GM21619 (cell line): ENCODE measurements at regions not wholly inside any gene's neighbourhood (a gene's known extent, or its start where the extent isn't known, plus 50 kb on each side); places are given as distances from the start of the nearest gene placed in this dataset.

Experiments
- ATAC-seq: cut with Tn5 transposase; IDR thresholded peaks from one replicate; pipeline ENCODE4 v1.9.1; 2021; ENCODE audit not compliant: unreplicated experiment

DNA sequence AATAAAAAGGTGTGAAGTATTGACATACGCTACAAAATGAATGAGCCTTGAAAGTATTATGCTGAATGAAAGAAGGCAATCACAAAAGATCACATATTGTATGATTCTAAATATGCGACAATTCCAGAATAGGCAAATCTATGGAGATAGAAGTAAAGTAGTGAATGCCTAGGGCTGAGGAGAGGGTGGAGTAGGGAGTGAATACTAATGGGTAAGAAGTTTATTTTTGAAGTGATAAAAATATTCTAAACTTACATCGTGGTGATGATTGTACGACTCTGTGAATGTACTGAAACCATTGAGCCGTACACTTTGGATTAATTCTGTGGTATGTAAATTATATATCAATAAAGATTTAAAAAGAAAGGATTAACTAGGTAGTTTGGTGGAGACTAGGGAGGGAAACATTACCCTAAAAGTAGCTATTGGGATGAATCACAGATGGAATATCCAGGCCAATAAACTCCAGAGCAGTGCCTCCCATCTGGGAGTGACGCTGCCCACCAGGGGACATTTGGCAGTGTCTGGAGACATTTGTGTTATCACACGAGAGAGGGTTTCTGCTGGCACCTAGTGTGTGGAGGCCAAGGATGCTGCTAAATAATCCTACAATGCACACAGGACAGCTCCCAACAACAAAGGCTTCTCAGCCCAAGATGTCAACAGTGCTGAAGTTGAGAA is 214.2 kb upstream of the PCSK2 start:
- no peak for ATAC-seq

DNA sequence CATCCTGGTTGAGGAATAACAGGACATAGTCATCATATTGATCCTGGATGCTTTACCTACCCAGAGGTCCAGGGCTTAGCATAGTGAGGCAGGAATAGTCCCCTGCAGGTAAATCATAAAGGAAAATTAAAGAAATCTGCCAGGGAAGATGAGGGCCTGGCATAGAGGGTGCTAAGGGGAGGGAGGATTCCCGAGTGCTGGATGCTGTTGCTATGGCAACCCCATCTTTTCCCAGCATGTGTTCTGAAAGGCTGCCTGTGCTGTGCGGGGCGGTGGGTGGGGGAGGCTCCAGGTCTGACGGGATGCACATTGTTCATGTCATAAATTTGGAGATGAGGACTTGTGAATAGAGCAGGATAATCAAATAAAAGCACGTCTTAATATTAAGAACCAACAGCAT is 212.6 kb upstream of the PCSK2 start:
- no peak for ATAC-seq

DNA sequence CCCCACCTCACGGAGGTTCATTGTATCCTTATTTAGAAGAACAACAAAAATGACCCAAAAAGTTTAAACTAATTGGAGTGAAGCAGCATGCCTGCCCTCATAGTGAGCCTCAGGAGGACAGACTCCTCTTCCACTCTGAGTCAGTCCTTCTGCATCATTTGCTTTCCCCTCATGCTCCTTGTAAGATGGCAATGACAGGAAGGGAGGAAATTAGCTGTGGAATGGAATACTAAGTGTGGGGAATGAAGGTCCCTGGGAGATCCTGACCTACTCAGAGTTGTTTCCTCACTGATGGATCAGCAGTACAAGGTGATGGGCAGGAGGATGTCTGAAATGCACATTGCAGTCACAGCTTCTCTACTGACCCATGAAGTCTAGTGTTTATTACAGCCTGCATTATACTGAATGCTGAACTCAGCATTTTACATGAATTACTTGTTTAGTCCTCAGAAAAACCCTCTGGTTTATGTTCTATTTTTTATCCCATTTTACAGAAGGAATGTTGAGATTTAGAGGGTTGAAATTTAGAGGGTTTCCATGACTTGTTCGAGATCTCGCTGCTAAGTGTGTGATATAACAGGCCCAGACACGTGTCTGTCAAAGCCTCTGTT is 212.0 kb upstream of the PCSK2 start:
- no peak for ATAC-seq

DNA sequence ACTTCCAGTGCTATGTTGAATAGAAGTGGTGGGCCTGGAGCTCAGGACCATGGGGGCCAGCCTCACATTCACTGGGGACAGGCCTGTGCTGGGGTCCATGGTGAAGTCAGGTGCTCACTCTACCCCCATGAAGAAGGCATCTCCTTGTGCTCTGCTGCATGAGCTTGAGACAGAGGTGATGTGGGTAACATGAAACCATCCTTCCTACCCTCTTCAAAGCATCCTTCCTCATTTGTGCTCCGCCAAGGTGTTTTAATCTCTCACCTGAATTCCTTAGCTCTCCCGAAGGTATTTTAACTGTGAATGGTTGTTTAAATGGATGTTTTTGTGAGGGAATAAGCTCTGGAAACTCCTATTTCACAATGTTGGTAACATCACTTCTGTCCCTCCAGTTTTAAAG is 209.6 kb upstream of the PCSK2 start:
- no peak for ATAC-seq

DNA sequence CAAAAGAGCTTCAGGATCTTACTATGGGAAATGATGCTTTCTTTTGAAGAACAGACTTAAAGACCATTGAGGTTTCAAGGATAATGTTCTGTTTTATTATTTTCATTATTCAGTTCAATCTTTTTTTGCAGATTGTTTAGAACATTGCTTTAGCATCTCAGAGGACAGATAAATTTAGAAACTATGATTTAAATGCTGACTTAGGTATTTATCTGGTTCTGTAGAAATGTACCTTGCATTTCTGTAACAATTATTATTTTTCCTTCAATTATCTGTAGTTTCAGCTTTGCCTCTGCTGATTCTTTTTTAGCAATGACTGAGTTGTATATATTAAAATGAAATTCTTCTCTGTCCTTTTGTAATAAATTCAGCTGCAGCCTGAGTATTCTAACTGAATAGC is 205.4 kb upstream of the PCSK2 start:
- ATAC-seq, result no peak

DNA sequence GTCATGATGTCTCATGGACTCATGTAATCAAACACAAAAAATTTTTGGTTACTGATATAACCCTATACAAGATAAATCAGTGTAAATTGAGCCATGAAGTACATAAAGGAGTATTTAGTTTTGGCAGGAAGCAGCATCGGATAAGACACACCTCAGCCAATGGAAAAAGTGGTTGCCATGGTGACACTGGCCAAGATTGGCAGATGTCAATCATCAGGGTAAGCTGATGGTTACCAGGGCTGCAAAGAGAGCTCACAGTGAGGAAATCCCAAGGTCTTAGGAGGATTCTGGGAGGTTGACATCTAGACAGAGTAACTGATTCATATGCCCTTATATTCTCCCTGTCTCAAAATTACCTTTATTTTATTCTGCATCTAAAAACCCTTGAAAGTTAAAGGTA is 203.8 kb upstream of the PCSK2 start:
- ATAC-seq, result no peak

DNA sequence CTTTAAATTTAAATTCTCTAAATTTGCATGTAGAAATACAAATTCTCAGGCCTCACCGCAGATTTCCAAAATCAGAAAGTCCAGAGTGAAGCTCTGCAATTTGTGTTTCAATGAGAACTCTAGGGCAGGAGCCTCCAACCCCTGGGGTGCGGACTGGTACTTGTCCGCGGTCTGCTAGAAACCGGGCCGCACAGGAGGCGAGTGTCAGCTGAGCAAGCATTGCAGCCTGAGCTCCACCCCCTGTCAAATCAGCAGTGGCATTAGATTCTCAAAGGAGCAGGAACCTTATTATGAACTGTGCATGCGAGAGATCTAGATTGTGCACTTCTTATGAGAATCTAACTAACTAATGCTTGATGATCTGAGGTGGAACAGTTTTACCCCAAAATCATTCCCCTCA is 203.0 kb upstream of the PCSK2 start:
- ATAC-seq, result no peak

DNA sequence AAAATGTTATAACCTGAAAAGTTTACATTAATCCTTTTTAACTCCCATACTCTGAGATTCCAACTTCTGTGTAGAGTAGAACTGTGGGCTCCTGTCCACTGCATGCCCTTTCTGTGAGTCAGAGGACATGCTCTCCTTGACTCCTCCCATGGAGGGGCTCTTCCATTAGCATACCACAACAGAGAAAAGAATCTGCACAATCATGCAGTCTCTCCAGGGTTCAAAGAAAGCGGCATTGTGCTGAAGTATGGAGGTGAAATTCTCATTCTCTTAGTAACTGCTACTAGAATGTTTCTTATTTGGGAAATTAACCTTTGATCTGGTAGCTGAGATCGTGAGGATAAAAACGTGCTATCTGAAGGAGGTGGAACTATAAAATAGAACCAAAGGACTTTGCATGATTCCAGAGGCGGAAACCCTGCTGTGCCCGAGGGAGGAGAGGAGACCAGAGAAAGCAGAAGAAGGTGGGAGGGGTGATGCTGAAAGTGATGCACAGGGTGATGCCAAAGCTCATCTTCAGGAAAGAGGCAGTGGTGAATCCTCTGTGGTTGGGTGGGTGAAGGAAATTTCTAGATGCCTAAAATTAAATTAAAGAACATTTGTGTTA is 202.2 kb upstream of the PCSK2 start:
- ATAC-seq, result no peak

DNA sequence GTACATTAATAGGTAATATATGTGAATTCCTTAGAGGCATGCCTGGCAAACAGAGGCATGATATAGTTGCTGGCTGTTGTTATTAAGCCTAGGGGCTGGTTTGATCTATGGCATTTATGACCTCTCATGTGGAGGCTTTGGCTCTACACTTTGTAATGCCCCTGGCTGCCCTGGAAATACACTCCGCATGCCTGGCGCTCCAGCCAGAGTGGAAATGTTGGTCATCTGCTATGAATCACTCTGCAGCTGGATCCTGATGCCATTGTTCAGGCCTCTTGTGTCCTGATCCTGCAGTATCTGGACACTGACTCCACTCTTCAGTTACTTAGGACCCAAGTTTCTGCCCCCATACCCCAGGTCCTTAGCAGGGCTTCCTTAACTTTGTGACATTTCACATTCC is 200.5 kb upstream of the PCSK2 start:
- no peak for ATAC-seq

DNA sequence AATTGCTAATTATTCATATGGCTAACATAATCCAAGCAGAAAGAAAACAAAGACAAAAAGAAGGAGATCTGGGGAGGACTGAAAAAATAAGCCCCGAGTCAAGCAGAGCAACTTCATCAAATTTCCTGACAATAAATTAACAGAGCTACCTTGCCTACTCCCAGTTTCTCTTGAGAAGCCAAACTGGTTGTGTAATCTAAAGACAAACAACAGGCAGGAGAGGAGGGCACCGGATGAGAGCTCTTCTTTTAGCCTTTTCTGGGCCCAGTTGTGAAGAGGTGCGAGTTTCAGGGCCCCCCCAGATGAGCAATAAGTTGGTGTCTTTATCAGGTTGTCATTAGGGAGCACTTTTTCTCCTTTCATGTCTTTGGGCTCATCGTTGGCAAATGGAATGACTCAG is 197.1 kb upstream of the PCSK2 start:
- ATAC-seq, result no peak

DNA sequence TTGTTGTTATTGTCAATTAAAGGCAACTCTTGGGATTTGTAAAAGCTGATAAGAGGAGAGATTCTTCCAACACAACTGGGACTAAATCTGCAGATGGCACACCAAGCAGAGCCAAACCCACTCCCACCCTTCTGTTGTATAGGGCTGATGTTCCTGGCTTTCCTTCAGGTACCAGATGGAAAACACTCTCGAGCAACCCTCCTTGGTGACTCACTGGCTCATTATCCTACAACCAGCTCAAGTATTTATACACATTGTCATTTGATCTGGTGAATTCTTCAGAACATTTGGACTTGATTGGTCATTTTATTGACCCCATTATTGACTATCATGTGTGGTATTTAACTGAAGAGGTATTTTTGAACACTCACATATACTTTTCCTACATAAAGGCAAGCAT is 190.3 kb upstream of the PCSK2 start:
- no peak for ATAC-seq

DNA sequence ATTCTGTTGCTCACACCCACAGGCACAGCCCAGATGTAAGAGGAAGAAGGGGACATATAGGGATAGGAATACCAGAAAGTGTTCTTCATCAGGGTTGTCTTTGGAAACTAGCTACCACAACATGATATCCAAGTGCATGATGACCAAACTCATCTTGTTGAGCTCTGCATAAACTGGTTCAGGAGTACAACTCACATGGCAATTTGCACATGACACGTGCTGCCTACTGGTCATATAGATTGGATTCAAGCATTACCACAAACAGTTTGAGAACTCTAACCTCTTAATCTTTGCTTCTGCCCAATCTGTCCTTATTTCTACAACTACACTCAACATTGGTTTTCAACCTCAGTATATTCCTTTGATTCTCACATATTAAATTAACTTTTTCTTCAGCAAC is 184.7 kb upstream of the PCSK2 start:
- no peak for ATAC-seq

DNA sequence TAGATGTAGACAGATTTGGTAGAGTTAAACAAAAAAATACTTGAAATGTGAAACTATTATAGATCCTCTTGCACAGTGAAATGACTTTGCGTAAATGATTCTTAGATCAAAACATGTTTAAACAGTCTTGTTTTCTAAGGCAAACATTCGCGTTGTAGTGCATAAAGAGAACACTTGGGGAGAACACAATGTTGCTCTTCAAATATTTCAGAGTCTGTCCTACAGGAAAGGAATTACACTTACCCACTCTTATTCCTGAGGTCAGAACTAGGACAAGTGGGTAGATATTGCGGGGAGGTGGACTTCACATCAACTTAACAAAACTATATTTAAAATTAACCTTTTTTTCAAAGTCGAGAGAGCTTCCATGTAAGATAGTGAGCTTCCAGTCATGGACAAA is 183.5 kb upstream of the PCSK2 start:
- ATAC-seq, result no peak

DNA sequence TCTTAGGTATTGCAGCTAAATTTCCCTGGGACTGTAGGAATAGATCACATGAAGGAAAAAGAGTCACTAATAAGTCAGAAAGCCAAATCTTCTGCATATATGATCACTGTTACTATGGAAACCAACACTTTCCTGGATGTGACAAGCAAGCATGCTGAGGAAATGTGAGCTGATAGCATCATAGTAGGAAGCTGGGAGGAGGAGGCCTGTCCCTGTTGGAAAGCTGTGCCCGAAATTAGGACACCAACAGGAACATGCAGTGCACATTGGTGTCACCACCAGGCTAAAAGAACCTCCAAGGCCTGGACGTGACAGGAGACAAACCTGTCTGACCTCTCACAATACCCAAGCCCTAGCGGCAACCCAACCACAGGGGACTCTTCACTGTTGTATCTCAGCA is 181.9 kb upstream of the PCSK2 start:
- ATAC-seq, result no peak

DNA sequence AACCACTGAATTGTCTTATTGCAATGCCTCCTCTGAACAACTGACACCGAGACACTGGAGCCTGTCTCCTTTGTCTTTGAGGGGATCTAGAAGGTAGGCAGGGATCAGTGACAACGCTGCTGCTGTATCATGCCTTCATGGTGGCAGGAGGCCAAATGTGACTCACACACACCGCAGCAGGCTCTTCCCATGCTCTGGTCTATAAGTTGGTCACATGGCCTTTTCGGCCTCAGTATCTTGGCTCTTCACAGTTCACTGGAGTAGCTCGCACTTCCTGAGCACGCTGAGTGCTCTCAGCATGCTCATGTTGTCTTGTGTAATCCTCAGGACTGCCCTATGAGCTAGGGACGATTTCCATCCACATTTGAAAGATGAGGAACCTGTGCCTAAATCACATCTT is 167.4 kb upstream of the PCSK2 start:
- ATAC-seq, result no peak

DNA sequence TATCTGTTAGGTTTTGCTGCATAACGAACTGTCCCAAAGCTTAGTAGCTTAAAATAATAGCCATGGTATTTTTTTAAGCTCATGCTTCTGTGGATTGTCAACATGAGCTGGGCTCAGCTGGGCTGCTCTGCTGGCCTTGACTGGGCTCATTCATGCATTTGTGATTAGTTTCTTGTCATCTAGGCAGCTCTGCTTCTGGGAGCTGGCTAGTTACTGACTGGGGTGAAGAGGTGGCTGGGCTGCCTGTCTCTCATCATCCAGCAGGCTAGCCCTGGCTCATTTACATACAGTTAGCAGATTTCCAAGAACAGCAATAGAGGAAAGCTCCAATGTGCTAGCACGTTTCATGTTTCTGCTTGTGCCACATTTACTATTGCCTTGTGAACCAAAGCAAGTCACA is 165.1 kb upstream of the PCSK2 start:
- no peak for ATAC-seq

DNA sequence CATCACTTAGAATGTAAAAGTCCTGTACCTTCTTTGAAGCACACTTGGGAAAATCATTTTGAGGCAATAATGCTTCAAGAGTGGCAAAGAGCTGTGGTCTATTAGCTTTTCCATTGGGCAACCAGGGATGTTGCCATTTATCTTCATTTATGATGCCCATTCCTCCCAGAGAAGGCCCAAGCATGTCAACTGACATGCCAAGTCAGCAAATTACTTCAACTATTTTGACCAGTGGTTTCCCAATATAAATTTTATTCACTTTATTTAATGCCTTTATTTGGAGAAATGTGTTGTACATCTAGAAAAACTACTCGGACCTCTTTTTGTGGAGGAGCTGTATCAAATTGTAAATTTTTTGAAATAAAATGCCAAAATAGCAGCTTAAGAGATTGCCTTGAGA is 164.1 kb upstream of the PCSK2 start:
- ATAC-seq, result no peak

DNA sequence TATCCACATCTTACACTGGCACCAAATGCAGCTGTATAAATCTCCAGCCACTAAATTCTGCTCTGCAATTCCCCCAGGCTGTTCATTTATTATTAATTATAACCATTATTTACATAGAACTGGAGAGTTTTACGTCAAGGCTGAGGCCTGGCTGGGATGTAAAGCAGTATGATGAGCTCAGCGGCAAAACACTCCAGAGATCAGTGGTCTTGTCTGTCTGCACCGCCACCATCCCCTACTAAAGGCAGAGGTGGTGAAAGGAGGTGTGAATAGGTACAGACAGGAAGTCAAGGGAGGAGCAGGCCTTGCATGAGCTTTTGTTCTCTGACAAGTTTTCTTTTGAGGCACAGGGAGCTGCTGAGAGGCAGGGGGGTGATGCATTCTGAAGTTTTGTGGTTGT is 159.9 kb upstream of the PCSK2 start:
- ATAC-seq, result no peak

DNA sequence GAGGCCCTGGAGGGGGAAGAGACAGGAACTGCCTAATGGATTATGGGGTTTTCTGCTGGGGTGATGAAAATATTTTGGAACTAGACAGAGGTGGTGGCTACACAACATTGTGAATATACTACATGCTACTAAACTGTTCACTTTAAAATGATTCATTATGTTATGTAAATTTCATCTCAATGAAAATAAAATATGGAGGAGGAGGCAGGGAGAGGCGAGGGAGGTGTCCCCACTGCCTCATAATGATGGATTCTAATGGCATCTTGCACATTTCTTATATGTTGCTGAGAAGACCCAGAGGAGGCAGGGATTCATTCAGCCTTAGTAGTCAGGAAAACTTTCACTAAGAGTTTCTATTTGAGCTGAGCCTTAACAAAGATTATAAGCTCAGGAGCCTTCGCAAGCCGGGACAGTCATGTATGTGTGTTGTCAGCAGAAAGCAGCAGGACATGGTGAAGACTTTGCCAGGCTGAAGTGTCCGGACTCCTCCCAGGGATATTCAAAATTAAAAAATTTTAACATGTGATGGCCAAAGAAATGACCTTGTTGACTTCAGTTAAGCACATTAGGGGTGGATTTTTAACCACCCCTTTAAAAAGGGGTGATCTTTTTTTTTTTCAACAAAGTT is 158.6 kb upstream of the PCSK2 start:
- ATAC-seq, result no peak

DNA sequence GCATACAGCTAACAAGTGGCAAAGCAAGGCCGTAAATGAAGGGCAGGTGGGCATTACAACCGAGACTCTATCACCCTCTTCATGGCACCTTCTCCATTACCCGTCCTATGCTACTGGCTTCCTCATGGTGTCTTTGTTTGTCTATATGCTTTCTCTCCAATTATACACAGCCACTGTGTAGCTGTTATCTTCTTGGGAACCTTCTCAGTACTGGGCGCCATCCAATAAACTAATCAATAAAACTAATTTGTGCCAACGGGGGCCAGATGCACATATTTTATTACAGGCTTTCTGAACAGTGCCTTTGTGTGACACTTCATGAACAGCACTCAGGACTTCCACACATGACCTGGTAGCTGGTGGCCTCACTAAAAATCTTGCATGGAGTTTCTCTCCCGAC is 149.8 kb upstream of the PCSK2 start:
- ATAC-seq, result no peak

DNA sequence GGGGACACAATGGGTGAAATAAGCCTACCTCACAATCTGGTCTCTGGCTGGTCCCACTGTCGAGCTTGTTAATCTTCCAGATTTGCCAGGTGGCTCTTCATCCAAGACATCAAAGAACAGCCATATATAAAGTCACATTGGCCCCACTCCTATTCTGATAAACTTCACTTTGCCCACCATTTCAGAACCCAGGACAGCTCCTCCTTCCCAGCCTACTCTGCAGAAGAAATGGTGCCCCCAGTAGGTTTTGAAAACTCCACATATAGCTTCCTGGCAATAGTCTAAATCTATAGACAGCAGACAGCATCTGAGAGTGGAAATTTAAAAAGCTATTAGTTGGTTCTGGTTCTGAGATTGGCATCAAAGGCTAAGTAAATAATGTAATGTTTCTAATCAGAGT is 143.1 kb upstream of the PCSK2 start:
- ATAC-seq, result no peak

DNA sequence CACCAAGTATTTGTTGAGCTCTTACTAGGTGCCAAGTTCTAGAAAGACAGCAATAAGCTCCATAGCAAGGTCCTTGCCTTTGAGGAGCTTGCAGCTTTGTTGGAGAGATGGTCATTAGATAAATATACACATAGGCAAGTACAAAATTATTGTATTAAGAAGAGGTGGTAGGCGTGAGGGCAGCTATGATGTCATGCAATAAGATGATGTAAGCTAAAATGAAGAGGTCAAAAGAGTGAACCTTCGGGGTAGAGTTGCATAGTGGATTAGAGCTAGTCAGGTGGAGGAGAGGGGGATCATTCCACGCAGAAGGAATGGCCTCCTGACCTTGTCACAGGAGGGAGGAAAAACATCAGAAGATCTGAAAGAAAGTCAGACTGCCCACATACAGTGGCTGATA is 141.9 kb upstream of the PCSK2 start:
- ATAC-seq, result no peak
